Upper lobe of right lung (tissue), 1 donor: ENCODE measurements at regions not wholly inside any gene's neighbourhood (a gene's known extent, or its start where the extent isn't known, plus 50 kb on each side); places are given as distances from the start of the nearest gene placed in this dataset.

ENCODE experiments used
- ATAC-seq: fragments of 200-7000 bp; cut with Tn5 transposase; one replicate; pipeline ENCODE4 v1.9.1; 2020; ENCODE audit warnings: mild to moderate bottlenecking, moderate library complexity
- DNase-seq: peaks from one replicate; pipeline ENCODE4 v3.0.0-alpha.2; 2020
- H3K27ac ChIP-seq: fragments of 200-600 bp; one replicate; pipeline ENCODE4 v1.8.0; 2022
- H3K27me3 ChIP-seq: fragments of 200-600 bp; one replicate; pipeline ENCODE4 v1.8.0; 2022; ENCODE audit warnings: mild to moderate bottlenecking
- H3K36me3 ChIP-seq: fragments of 200-600 bp; one replicate; pipeline ENCODE4 v1.8.0; 2022
- H3K4me1 ChIP-seq: fragments of 200-600 bp; one replicate; pipeline ENCODE4 v1.8.0; 2022
- H3K4me3 ChIP-seq: fragments of 200-600 bp; one replicate; pipeline ENCODE4 v1.8.0; 2022; ENCODE audit warnings: mild to moderate bottlenecking
- H3K9me3 ChIP-seq: fragments of 200-600 bp; one replicate; pipeline ENCODE4 v1.8.0; 2022
- CTCF ChIP-seq: fragments of 200-600 bp; IDR thresholded peaks from one replicate; pipeline ENCODE4 v1.8.0; 2022; ENCODE audit warnings: antibody characterized with exemption
- intact Hi-C: fragments of 100-400 bp; cut with DNase I; formaldehyde crosslinking; loops from one replicate; pipeline ENCODE4 v1.11.0; 2022
- donor health status: DM: no; HTN: yes; CAD: no; lungs with severe emphysema.

- H3K9me3 ChIP-seq = no peaks in the 10 kb centered on the region
- DNase-seq = no peak
- no peaks in the 10 kb centered on the region for H3K36me3 ChIP-seq
- H3K4me1 ChIP-seq = peaks cover 9% of the 10 kb centered on the region
- no peak overlapping the region for H3K4me3 ChIP-seq
- peak; percentile 78 for ATAC-seq
- H3K27me3 ChIP-seq = no peaks in the 10 kb centered on the region
- intact Hi-C loops = no loop called here
- no peak for TF ChIP-seq CTCF
- no peak overlapping the region for H3K27ac ChIP-seq
Observed at GRCh38 chr5:54601411-54602230, 84.1 kb downstream of the SNX18 start.
